WI38 (cell line): ENCODE measurements at regions not wholly inside any gene's neighbourhood (a gene's known extent, or its start where the extent isn't known, plus 50 kb on each side); places are given as distances from the start of the nearest gene placed in this dataset.
A peak's percentile ranks its signal among the peaks of the same experiment; 100 is the strongest.

ENCODE experiments used
- H3K4me3 ChIP-seq: 2 replicates; pipeline ENCODE4 v1.5.1; 2011; ENCODE audit warnings: low read depth, mild to moderate bottlenecking, control low read depth, low read length
- CTCF ChIP-seq: IDR thresholded peaks from 2 replicates; pipeline ENCODE4 v1.5.1; 2012; ENCODE audit warnings: low read depth, mild to moderate bottlenecking, control low read depth, low read length

GRCh38 chrX:107514944-107515343 is 65.5 kb downstream of the FRMPD3 start:
- no peak for TF ChIP-seq CTCF
- H3K4me3 ChIP-seq: no peak overlapping the region

GRCh38 chrX:107521877-107522586 is 72.6 kb downstream of the FRMPD3 start:
- H3K4me3 ChIP-seq: no peak overlapping the region

GRCh38 chrX:107522901-107523300 is 73.4 kb downstream of the FRMPD3 start:
- no peak for TF ChIP-seq CTCF
- H3K4me3 ChIP-seq: no peak overlapping the region

More at GRCh38 chrX:107521877-107522586, 72.6 kb downstream of the FRMPD3 start:
- TF ChIP-seq CTCF: no peak

GRCh38 chrX:107526141-107526540 is 76.7 kb downstream of the FRMPD3 start:
- no peak for TF ChIP-seq CTCF
- H3K4me3 ChIP-seq: no peak overlapping the region

GRCh38 chrX:107530141-107530540 is 80.7 kb downstream of the FRMPD3 start:
- no peak for TF ChIP-seq CTCF
- H3K4me3 ChIP-seq: no peak overlapping the region

- H3K4me3 ChIP-seq: no peak overlapping the region
- TF ChIP-seq CTCF: peak; percentile 35
Observed at GRCh38 chrX:107537815-107538214, 88.4 kb downstream of the FRMPD3 start.

GRCh38 chrX:107541244-107541643 is 87.1 kb upstream of the PRPS1 start:
- TF ChIP-seq CTCF: no peak

More at GRCh38 chrX:107541244-107541643, 87.1 kb upstream of the PRPS1 start:
- H3K4me3 ChIP-seq: no peak overlapping the region
